GM19025 (cell line): ENCODE measurements at regions not wholly inside any gene's neighbourhood (a gene's known extent, or its start where the extent isn't known, plus 50 kb on each side); places are given as distances from the start of the nearest gene placed in this dataset.

Source experiments
- ATAC-seq: cut with Tn5 transposase; IDR thresholded peaks from one replicate; pipeline ENCODE4 v1.9.1; 2021; ENCODE audit warnings: mild to moderate bottlenecking, low read depth, moderate library complexity; ENCODE audit not compliant: unreplicated experiment

DNA sequence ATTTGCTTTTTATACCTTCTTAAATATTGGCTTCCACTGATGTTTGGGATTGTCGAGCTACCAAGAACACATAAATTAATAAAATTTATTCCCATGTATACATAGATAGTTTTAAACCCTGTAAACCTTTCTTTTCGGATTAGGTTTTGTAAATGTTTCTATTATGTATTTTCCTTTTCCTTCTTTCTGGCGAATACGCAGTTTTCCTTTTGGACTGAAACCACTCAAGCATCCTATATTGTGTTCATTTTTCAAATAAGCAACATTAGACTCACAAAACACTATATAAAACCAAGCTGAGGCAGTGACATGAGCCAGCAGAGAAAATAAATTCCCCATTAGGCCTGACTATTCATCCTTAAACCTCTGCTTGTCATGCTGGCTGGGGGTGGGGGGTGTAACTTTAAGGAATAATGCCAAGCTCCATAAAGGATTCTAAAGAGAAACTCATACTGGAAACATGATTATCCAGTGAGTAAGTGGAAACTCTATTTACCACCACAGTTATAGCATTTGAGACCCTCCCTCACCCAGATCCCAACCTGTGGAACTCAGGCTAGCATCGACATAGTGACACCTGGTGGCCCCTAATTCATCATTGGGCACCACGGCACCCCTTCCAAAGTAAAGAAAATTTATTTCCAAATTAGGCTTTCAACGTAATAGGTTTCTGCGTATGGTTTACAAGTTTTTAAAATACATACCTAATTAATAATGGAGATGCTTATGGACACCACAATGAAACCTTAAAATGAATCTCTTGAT lies 86.5 kb upstream of the CELF2 start:
- no peak for ATAC-seq

DNA sequence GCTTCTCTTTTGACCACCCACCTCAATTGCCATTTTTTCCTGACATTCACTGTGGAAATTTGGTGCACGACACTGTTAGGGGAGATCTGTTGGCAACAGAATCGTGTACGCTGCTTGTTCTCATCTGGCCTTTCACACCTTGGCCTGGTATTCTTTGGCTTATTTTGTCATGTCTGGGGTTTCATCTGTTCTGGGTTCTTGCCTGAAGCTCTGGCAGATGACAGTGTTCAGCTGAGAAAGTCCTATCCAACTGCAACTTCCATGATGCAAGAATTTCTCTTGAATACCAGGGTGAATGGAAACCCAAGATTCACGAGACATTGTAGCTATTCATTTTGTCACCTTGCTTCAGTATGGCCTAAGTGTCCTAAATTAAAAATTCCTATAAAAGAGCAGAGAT lies 82.6 kb upstream of the CELF2 start:
- ATAC-seq = no peak

DNA sequence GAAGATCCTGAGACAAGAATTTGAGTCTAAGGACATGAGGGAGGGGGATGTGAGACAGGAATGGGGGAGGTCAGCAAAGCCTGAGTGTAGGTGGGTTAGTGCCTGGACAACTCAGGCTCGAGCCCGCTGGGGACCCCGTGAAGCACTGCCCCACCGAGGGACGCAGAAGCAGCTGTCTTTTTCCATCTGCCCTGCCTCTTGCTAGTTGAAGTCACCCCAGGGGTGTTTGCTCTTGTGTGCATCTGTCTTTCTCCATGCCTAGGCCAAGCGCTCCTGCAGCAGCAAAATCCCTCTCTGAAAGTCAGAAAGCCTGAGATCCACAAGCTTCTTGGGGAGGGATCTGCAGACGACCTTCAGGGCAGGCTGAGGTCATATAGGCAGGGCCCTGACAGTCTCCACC lies 79.0 kb upstream of the CELF2 start:
- ATAC-seq = no peak

DNA sequence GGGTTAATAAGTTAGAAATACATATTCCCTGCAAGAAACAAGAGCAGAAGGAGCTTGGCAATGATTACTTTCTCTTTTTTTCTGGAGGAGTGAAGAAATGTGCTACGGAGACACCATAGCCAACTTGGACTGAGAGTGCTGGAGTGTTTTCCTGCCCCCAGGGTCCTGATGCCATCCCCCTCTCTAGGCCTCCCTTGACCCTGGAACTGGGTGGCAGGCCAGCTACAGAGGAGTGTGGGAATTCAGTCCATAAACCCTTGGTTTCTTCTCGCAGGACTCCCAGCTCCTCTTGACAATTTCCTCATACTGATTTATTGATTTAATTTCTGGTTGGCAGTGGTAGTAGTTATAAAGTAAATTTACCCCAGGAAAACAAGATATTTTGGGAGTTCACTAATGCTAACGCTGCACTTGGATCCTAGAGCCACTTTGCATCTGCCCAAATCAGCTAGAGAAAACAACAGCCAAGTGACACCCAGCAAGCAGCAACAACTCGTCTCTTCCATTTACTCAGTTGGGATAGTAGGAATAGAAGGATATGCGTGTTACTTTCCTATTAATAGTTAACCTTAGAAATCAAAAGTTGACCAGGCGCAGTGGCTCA lies 76.4 kb upstream of the CELF2 start:
- no peak for ATAC-seq

DNA sequence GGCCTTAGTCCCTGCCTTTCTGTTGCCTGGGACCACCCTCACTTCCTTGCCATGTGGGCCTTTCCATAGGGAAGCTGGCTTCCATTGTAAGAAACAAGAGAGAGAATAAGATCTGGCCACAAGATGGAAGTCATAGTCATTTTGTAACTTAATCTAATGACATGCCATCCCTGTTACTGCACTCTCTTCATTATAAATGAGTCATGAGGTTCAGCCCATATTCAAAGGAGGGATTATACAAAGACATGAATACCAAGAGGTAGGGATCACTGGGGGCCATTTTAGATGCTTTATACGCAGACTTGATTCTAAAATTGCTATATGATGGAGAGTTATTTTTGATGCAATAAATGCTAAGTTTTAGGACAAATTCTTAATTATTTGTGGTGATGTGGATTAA lies 75.2 kb upstream of the CELF2 start:
- no peak for ATAC-seq

DNA sequence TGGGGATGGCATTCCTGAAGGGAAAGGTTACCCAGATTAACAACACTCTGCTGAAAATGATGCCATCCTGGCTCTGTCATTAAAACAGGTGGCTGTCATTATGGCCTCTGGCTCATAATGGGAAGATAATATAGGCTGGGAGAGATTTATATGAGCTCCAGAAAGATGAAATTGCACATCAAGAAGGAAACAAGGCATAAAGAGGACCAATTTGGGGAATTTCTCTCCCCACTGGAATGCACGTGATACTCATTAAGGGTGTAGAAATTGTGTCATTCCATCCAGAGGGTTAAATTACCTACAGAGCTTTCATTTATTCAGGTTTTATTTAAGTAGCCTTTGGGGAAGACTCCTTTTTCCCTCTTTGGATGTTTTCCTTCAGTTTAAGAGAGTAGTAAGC lies 71.6 kb upstream of the CELF2 start:
- ATAC-seq = no peak

DNA sequence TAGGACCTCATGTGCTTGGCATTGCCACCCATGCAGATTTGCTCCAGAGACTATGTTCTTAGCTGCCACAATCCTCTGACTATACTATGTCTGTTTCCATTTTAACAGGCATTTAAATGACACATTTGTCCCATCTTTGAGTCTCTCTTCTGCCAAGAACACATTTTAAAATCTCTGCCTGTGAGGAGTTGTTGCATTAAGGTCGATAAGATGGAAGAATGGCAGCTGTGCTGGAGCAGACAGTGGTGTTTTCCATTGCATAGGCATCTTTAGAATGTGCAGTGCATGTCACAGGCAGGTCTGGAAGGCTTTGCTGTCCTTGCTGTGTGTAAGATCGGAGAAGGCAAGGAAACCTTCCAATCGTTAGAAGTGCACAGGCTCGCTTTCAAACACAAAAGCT lies 70.9 kb upstream of the CELF2 start:
- no peak for ATAC-seq

DNA sequence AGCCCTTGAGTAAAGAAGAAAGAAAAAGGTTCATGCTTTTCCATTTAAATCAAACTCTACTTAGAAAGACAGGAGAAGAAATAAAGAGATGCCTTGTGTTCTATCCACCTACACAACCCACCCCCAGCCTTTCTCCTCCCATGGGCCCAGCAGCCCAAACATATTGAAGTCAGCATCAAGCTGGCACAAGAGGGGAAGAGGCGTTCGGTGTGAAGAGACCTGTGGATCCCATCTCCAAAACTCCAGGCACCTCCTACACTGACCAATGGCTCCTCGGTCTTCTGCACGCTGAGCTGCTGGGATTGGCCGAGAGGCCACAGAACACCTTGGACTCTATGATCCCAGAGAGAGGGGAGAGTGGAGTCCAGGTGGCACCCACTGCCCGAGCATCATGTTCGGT lies 66.0 kb upstream of the CELF2 start:
- no peak for ATAC-seq

DNA sequence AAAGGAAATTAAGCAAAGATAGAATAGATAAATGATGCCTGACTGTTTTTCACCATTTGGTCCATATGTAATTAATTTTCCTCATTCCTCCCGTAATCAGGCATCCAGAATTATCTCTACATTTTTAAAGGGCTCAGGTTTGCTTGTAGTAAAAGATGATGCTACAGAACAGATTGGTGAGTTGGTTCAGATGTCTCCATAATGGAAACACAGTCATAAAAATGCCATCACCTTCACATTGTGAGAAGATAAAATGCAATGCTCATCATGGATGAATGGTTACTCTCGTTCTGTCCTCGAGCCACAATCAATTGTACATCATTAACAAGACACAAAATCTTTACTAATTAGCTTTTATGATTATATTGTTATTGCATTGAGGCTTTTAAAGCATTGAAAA lies 64.9 kb upstream of the CELF2 start:
- ATAC-seq = no peak

DNA sequence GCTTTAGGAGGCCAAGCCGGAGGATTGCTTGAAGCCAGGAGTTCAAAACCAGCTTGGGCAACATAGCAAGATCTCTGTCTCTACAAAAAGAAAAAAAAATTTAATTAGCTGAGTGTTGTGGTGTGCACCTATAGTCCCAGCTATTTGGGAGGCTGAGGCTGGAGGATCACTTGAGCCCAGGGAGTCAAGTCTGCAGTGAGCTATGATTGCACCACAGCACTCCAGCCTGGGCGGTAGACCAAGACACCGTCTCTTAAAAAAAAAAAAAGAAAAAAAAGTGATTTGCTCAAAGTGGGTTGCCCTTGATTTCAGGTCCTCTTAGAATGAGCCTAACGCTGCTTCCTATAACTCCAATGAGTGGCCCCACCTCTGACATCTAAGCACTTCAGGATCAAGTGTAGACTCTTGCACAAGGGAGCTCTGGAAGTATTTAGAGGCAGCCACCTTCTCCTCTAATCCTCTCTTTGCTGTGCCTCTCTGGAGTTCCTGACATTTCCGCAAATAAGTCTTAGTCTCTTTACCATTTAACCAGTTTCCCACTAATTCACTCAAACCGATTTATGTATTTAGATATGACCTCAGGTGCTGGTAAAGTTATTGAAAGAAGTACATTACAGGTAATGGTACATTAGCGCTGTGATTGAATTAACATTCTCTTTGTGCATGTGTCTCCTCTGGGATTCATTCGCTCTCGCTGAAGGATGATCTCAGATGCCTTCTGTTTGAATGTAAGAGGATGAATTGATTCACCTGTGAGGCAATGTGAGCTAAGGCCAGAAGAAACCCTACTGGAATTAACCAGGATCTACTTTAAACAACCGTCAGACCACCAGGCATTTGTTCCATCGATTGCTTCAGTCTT lies 60.8 kb upstream of the CELF2 start:
- ATAC-seq = no peak

DNA sequence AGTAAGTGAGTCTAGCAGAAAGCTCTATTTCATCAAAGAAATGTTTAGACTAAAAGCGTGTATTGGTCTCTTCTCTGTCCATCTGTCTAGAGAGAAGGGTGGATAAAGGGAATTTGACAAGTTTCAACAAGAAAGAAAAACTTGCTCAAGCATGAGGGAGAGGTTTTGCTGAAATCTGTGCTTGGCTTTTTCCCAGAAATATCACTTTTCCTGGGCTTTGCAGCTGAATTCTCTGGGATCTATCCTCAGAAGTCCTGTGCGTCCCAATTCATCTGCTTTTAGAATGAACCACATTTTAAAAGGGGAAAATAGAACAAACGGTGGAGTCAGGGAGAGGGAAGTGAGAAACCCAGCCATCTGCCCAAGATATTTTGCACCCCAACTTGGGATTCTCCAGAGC lies 59.6 kb upstream of the CELF2 start:
- ATAC-seq = no peak

DNA sequence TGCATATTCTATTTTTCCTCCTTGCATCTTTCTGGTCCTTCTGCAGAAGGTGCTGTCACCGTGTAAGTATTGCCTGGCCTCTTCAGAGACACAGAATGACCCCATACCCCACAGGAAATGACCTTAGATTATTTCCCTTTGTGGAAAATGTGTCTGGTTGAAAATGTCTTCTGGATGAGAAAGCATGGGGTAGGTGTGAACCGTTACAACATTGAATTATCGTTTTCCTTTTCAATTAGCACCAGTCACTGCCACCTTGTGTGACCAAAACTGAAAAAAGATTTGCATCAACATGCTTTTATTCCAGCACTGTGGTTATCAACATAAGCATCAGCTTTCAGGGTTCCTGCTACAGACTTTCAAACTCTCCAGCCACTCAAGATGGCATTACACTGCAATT lies 58.0 kb upstream of the CELF2 start:
- ATAC-seq = no peak

DNA sequence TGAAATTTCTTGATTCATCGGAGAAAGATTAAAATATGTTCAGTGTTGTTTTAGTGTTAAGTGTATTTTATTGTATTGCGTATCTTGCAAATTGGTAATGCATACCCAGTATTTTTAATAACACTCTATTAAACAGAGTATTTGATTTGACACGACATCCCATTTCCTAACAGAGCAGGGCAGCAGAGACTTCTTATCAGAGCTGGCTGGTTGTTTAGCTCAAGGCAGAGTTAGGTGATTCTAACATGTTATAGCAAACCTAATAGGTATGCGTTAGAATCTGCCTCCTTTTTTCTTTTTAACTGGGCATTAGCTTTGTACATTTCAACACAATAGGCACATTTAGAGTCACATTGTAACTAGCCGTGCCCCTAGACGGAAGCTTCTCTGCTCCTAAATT lies 57.1 kb upstream of the CELF2 start:
- no peak for ATAC-seq

DNA sequence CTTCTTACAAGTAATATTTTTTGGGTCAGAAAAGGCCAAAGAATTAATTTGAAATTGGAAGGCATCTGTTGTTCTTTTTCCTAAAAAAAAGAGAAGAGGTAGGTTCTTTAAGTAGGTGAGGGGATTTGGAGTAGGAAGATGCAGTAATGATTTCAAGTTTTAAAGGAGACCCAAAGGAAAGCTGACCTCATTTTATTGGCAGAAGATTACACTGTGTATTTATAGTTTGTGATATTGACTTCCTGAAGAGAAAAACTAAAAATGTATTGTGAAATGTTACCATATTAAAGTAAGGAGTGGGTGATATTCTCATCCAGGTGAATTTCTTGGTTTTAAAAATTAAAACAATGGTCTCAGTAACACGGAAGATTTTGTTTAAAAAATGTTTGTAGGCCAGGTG lies 56.6 kb upstream of the CELF2 start:
- no peak for ATAC-seq

DNA sequence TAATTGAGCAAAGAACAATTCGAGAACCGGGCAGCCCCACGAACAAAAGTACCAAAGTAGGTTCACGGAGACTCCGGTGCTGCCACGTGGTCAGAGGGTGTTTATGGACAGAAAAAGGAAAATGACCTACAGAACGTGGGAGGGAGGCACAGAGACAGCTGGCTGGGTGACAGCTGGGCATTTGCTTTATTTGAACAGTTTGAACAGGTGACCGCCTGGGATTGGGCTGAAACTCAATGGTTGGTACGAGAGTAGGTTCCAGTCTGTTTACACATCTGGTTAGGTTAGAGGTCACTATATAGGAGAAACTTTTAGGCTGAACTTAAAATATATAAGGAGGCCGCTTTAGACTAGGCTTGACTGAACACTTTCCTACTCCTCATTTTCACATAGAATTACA lies 50.6 kb upstream of the CELF2 start:
- ATAC-seq = no peak

DNA sequence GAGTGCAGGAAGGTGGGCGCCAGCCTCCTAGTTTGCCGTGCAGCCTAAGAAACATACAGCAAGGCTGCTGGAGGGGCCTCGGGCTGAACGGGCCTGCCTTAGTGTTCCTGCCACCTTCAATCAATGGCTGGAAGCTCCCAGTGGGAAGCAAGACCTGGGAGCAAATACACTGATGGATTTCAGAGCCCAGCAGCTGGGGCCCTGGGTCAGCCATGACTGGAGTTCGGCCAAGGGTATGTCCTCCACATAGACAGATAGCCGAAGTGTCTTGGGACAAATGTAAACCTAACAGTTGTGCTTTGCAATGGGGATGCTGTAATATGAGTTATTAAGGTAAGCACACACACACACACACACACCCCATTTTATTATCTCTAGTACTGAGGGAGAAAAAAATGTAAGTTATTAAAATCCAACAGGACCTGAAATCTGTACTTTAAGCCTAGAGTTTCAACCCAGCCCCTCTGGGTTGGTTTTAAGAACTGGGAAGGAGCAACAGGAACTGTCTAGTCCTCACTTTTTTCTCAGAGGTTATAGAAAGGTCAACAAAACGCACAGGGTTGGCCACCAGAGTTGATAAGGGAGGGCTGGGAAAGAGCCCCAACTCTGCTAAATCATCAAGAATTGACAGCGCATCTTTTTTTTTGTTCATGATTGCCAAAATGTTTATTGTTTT lies 50.0 kb upstream of the CELF2 start:
- ATAC-seq = no peak
